HTR-8/SVneo (cell line): ENCODE measurements at regions not wholly inside any gene's neighbourhood (a gene's known extent, or its start where the extent isn't known, plus 50 kb on each side); places are given as distances from the start of the nearest gene placed in this dataset.
A peak's percentile ranks its signal among the peaks of the same experiment; 100 is the strongest.
"Not testable (repeated sequence)": the region's sequence is repeated elsewhere in the genome, so short reads cannot be mapped to it uniquely, and the experiment has no call there.

Experiments
- DNase-seq: peaks from one replicate; pipeline ENCODE4 v3.0.0; 2011; ENCODE audit warnings: low spot score, mixed read lengths; ENCODE audit not compliant: insufficient read length
- FAIRE-seq: peaks from 2 replicates; lab custom pipeline; 2011; peaks lifted over from hg19 to GRCh38; lab: Jason Lieb, UNC

- no peak for FAIRE-seq
- no peak for DNase-seq
Measured at GRCh38 chr21:35819134-35819533, 241.2 kb downstream of the SETD4 start.

- DNase-seq: no peak
- FAIRE-seq: no peak
Measured at GRCh38 chr21:35818597-35818996, 241.7 kb downstream of the SETD4 start.

GRCh38 chr21:35814858-35815619, 245.3 kb downstream of the SETD4 start:
- FAIRE-seq: no peak
- DNase-seq: no peak

GRCh38 chr21:35812679-35813078, 247.6 kb downstream of the SETD4 start:
- DNase-seq: no peak
- no peak for FAIRE-seq

- FAIRE-seq: no peak
- no peak for DNase-seq
Measured at GRCh38 chr21:35811191-35811806, 249.0 kb downstream of the SETD4 start.

- DNase-seq: no peak
- no peak for FAIRE-seq
Measured at GRCh38 chr21:35810431-35810970, 249.8 kb downstream of the SETD4 start.

GRCh38 chr21:35801391-35801790, 258.9 kb downstream of the SETD4 start:
- DNase-seq: no peak
- FAIRE-seq: no peak

- not testable (repeated sequence) for DNase-seq, FAIRE-seq
Measured at GRCh38 chr21:35800796-35801385, 259.4 kb downstream of the SETD4 start.

- FAIRE-seq: no peak
- DNase-seq: no peak
Measured at GRCh38 chr21:35796844-35797243, 263.5 kb downstream of the SETD4 start.

GRCh38 chr21:35794527-35794926, 265.8 kb downstream of the SETD4 start:
- DNase-seq, FAIRE-seq: not testable (repeated sequence)

- FAIRE-seq (no peak), DNase-seq (no peak)
Measured at GRCh38 chr21:35792569-35793305, 267.6 kb downstream of the SETD4 start.

GRCh38 chr21:35791541-35792325, 268.6 kb downstream of the SETD4 start:
- no peak for DNase-seq
- no peak for FAIRE-seq

GRCh38 chr21:35783721-35784120, 276.6 kb downstream of the SETD4 start:
- FAIRE-seq (no peak), DNase-seq (no peak)

GRCh38 chr21:35782667-35783066, 277.7 kb downstream of the SETD4 start:
- FAIRE-seq: no peak

GRCh38 chr21:35780983-35781382, 279.3 kb downstream of the SETD4 start:
- FAIRE-seq: no peak
- no peak for DNase-seq

More at GRCh38 chr21:35782667-35783066, 277.7 kb downstream of the SETD4 start:
- DNase-seq: no peak

GRCh38 chr21:35779690-35780570, 280.4 kb downstream of the SETD4 start:
- DNase-seq (peak; percentile 54), FAIRE-seq (peak; percentile 94)

GRCh38 chr21:35779167-35779566, 281.2 kb downstream of the SETD4 start:
- FAIRE-seq (no peak), DNase-seq (no peak)

- FAIRE-seq: no peak
- no peak for DNase-seq
Measured at GRCh38 chr21:35777081-35777480, 283.2 kb downstream of the SETD4 start.
